ENCODE measurements at regions not wholly inside any gene's neighbourhood (a gene's known extent, or its start where the extent isn't known, plus 50 kb on each side); places are given as distances from the start of the nearest gene placed in this dataset.
"Not testable (repeated sequence)": the region's sequence is repeated elsewhere in the genome, so short reads cannot be mapped to it uniquely, and the experiment has no call there.

GRCh38 chr7:12929476-12930140, 242.2 kb downstream of the ARL4A start:
- no peak for DNase-seq (ENCODE audit: low read depth in 4 of 4, low spot score in 3 of 4)

GRCh38 chr7:12930534-12930933, 243.1 kb downstream of the ARL4A start:
- no peak for DNase-seq (ENCODE audit: low read depth in 4 of 4, low spot score in 3 of 4)

GRCh38 chr7:12931465-12931864, 244.0 kb downstream of the ARL4A start:
- not testable (repeated sequence) for DNase-seq (ENCODE audit: low read depth in 4 of 4, low spot score in 3 of 4)

DNA sequence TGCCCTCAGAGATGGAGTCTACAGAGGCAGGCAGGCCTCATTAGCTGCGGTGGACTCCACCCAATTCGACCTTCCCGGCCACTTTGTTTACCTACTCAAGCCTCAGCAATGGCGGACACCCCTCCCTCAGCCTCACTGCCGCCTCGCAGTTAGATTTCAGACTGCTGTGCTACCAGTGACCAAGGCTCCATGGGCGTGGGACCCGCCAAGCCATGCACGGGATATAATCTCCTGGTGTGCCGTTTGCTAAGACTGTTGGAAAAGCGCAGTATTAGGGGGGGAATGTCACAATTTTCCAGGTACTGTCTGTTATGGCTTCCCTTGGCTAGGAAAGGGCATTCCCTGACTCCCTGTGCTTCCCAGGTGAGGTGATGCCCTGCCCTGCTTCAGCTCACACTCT, 252.3 kb downstream of the ARL4A start:
- no peak for DNase-seq (ENCODE audit: low read depth in 4 of 4, low spot score in 3 of 4)

- no peak for DNase-seq (ENCODE audit: low read depth in 4 of 4, low spot score in 3 of 4)
These were observed 254.1 kb downstream of the ARL4A start for GRCh38 chr7:12941512-12941911.

GRCh38 chr7:12942609-12943008, 255.2 kb downstream of the ARL4A start:
- DNase-seq (ENCODE audit: low read depth in 4 of 4, low spot score in 3 of 4): peak in 2 of 4 donors; percentile 12 to 33

DNA sequence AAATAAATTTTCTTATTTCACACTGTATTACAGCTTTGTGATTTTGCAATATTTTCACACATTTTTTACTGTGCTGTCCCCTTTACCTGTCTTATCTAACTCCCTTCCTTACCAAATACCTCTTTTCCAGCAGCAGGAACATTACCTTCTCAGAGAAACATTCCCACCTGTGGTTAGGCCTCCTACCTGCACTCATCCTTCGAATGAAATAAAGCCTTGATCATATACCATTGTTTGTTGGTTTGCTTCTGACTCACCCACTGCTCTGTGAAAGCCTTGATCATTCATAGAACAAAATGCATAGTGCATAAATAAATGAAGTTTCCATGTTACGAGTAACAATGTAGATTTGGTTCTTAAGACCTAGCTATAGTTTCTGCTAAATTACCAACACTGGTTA, 256.3 kb downstream of the ARL4A start:
- no peak for DNase-seq (ENCODE audit: low read depth in 4 of 4, low spot score in 3 of 4)

DNA sequence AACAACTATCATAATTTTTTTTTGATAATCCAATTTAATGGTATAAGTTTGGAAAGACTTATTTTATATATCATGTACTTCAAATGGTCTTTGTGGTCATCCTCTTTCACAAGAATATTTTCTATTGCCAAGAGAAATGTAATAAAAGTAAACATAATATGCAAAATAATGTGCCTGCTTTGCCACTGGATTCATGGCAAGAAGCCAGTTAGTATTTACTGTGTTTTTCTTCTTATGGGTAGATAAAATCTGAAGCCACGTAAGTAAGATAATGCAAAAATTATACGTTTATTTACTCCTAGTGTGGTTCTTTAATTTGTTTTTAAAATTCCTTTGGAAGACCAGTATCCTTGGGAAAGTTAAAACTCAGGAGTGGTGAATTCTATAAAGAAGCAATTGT, 258.5 kb downstream of the ARL4A start:
- no peak for DNase-seq (ENCODE audit: low read depth in 4 of 4, low spot score in 3 of 4)

DNA sequence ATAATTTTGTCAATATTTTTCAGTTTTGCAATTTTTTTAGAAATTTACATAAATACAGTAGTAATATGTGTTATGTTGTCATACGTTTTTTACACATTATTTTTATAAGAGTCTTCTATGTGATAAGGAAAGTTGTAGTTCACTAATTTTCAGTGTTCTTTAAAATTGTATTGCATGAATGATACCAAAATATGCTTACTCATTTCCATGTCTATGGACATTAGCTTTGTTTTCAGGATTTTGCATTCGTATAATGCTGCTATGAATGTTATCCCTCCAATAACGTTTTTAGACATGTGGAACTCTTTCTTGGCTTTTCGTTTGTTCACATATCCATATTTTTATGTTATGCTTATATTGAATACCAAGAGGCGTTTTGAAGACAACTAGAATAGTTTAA, 260.0 kb downstream of the ARL4A start:
- DNase-seq (ENCODE audit: low read depth in 4 of 4, low spot score in 3 of 4): no peak

DNA sequence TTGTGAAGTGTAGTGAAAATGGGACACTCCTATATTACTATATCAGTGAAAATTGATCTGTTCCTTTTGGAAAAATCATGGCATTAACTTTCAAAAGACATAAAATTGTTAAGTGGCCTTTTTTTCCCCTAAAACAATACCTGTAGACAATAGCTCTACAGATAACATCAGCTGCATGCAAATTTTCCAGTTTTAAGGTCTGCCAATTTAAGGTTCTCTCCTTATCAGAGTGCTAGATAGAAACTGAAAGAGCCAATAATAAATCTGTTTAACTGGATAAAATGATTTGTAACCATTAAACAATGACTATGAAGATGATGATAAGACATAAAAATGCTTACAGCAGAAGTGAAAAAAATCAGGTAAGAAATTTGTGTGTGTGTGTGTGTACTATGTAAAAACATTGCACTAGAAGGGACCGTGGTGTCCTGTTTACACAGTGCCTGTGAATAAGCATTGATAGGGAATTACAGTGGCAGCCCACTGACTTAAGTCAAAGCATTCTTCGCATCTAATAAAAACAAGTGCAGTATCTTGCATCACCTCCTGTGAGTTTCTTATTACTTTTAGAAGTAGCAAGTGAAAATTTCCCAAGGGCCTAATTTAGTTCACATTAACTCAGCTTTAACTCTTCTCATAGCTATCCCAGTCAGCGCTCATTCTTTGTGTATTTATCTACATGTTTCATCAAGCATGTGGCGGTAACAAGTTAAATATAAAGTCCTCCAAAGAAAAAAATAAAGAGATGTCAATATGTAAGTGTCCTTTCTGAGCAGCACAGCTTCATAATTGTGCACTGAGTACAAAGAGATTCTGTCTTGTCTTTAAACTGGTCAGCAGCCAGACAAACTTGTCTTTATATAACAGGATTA, 261.9 kb downstream of the ARL4A start:
- DNase-seq (ENCODE audit: low read depth in 4 of 4, low spot score in 3 of 4): no peak

- no peak for DNase-seq (ENCODE audit: low read depth in 4 of 4, low spot score in 3 of 4)
These were observed 264.0 kb downstream of the ARL4A start for GRCh38 chr7:12951397-12951801.

- no peak for DNase-seq (ENCODE audit: low read depth in 4 of 4, low spot score in 3 of 4)
These were observed 267.1 kb downstream of the ARL4A start for GRCh38 chr7:12954380-12955033.

- no peak for DNase-seq (ENCODE audit: low read depth in 4 of 4, low spot score in 3 of 4)
These were observed 270.1 kb downstream of the ARL4A start for GRCh38 chr7:12957487-12957886.

DNA sequence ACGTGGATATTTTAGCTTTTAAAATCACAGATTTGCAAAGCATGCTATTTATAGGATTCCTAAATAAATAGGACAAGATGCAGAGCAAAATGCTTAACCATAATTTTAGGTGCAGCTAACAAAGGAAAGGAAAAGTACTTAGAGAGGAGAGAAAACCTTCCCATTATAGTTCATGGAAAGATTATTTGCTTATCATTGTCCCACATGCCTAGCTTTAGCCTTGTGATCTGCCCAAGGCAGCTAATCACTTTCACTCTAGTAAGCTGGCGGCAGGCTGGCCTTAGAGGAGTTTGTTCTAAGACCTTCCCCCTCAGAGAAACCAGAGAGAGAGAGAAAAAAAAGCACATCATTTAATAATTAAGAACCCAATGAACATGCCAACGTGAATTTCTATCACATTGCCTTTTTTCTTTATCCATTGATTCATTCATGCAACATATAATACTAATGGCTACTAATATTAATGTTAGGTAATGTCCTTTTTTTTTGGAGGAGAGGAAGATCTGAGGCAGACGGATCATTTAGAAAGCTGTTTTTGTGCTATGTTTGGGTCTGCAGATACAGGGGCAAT, 274.6 kb downstream of the ARL4A start:
- DNase-seq (ENCODE audit: low read depth in 4 of 4, low spot score in 3 of 4): no peak

DNA sequence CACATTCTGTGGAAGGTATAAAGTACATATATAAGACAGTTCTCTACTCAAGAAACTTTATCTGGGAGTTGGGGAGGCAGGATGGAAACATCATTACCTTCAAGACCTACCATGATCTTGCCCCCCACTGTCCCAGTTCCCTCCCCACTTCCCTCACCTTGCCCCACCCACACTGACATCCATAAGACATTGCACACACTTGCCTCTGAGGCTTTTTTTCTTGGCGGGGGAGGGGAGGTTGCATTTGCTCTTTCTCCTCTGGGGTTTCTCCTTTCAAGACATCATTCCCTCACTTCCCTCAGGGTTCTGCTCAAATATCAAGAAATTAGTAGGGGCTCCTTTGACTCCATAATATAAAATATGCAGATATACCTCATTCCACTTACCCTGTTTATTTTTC, 276.0 kb downstream of the ARL4A start:
- DNase-seq (ENCODE audit: low read depth in 4 of 4, low spot score in 3 of 4): no peak

DNA sequence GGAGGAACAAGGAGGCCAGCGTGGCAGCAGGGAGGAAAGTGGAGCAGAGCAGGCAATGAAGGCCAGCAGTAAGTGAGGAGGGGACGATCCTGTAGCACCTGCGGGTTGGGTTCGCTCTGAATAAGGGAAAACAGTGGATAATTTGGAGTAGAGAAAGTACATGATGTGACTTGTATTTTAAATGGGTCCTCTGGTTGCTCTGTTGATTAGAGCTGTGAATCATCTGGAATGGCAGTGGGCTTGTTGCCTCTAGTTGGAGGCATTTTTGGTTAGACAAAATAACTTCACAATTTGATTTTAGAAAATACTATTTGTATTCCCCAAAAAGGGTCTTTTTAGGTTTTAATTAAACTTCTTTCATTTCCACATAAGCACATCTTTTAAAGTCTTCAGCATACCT, 277.4 kb downstream of the ARL4A start:
- DNase-seq (ENCODE audit: low read depth in 4 of 4, low spot score in 3 of 4): no peak

- no peak for DNase-seq (ENCODE audit: low read depth in 4 of 4, low spot score in 3 of 4)
These were observed 278.3 kb downstream of the ARL4A start for GRCh38 chr7:12965767-12966166.

GRCh38 chr7:12967322-12967721, 279.9 kb downstream of the ARL4A start:
- DNase-seq (ENCODE audit: low read depth in 4 of 4, low spot score in 3 of 4): no peak

- no peak for DNase-seq (ENCODE audit: low read depth in 4 of 4, low spot score in 3 of 4)
These were observed 281.5 kb downstream of the ARL4A start for GRCh38 chr7:12968836-12969422.

DNA sequence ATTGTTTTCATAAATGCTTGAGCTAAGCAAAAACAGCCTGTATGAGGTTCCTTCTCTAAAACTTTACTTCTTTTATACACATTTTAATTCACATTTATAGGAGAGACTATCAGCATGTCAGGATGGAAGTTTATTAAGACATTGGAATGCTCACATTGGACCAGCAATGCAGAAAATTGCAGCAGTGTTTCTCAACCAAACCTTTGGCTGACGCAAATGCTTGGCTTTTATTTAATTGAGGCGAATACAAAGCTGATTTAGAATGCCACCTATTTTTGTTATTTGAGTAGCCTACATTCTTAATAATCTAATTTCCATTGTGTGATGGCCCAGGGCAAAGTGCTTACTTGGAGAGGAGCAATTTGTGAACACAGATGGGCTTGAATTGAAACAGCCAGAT, 283.2 kb downstream of the ARL4A start:
- DNase-seq (ENCODE audit: low read depth in 4 of 4, low spot score in 3 of 4): no peak

Data from right renal pelvis (tissue), 4 donors.